ENCODE measurements at regions not wholly inside any gene's neighbourhood (a gene's known extent, or its start where the extent isn't known, plus 50 kb on each side); places are given as distances from the start of the nearest gene placed in this dataset.

- H3K4me1 ChIP-seq, result no peaks in the 10 kb centered on the region
- DNase-seq (no peak), ATAC-seq (ENCODE audit: low FRiP score in 2 of 2) (peak in 1 of 2 donors; percentile 9)
- WGBS, 2 donors, result 76 to 87% methylated on average over 7 to 10 of the region's 10 CpGs
- no peaks in the 10 kb centered on the region for H3K27me3 ChIP-seq
- H3K27ac ChIP-seq, result no peak overlapping the region
- no peaks in the 10 kb centered on the region for H3K36me3 ChIP-seq
- TF ChIP-seq POLR2A (IDR thresholded peaks at IDR 0.05), result no peak
- TF ChIP-seq POLR2AphosphoS5 (IDR thresholded peaks at IDR 0.05), result no peak
- no peaks in the 10 kb centered on the region for H3K9me3 ChIP-seq
- H3K4me3 ChIP-seq, result no peak overlapping the region
These were observed 330.5 kb upstream of the IRX4 start for GRCh38 chr5:2213121-2213730.

GRCh38 chr5:2212481-2212880 is 329.8 kb upstream of the IRX4 start:
- Histone ChIP-seq H3K9me3 (no peaks in the 10 kb centered on the region), H3K36me3 (no peaks in the 10 kb centered on the region), H3K27ac (no peak overlapping the region), H3K4me3 (no peak overlapping the region), H3K4me1 (no peaks in the 10 kb centered on the region), H3K27me3 (no peaks in the 10 kb centered on the region)
- DNase-seq (peak in 1 of 2 donors; percentile 41), ATAC-seq (ENCODE audit: low FRiP score in 2 of 2) (no peak)
- 66 to 88% methylated on average over 3 of the region's 3 CpGs for WGBS, 2 donors
- TF ChIP-seq, protein P1, sequence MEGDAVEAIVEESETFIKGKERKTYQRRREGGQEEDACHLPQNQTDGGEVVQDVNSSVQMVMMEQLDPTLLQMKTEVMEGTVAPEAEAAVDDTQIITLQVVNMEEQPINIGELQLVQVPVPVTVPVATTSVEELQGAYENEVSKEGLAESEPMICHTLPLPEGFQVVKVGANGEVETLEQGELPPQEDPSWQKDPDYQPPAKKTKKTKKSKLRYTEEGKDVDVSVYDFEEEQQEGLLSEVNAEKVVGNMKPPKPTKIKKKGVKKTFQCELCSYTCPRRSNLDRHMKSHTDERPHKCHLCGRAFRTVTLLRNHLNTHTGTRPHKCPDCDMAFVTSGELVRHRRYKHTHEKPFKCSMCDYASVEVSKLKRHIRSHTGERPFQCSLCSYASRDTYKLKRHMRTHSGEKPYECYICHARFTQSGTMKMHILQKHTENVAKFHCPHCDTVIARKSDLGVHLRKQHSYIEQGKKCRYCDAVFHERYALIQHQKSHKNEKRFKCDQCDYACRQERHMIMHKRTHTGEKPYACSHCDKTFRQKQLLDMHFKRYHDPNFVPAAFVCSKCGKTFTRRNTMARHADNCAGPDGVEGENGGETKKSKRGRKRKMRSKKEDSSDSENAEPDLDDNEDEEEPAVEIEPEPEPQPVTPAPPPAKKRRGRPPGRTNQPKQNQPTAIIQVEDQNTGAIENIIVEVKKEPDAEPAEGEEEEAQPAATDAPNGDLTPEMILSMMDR (IDR thresholded peaks at IDR 0.05), result no peak
- TF ChIP-seq POLR2AphosphoS5 (IDR thresholded peaks at IDR 0.05), result no peak
- TF ChIP-seq POLR2A (IDR thresholded peaks at IDR 0.05), result no peak
- no peak for TF ChIP-seq EP300 (IDR thresholded peaks at IDR 0.05)

DNA sequence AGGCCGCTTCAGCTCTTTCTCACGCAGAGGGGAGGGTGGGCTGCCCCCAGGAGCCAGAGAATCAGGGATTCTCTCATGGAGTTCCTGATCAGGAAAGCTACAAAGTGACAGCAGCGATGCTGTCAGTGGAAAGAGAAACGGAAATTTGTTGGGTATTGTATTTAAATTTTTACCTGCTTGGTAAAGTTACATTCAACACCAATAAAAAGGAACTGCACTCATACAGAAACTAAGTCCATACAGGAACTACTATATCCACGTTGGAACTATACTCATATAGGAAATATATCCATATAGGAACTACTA is 325.5 kb upstream of the IRX4 start:
- no peak for DNase-seq
- no peak overlapping the region for H3K4me3 ChIP-seq
- no peaks in the 10 kb centered on the region for H3K4me1 ChIP-seq
- H3K27ac ChIP-seq, result no peak overlapping the region
- ATAC-seq (ENCODE audit: low FRiP score in 2 of 2), result no peak
- WGBS, 2 donors, result 42 to 46% methylated on average over 5 of the region's 5 CpGs
- H3K9me3 ChIP-seq, result no peaks in the 10 kb centered on the region
- no peaks in the 10 kb centered on the region for H3K36me3 ChIP-seq
- no peaks in the 10 kb centered on the region for H3K27me3 ChIP-seq
- TF ChIP-seq POLR2A (IDR thresholded peaks at IDR 0.05), result no peak
- TF ChIP-seq EP300 (IDR thresholded peaks at IDR 0.05), result no peak
- TF ChIP-seq, protein P1 (IDR thresholded peaks at IDR 0.05), result no peak
- TF ChIP-seq POLR2AphosphoS5 (IDR thresholded peaks at IDR 0.05), result no peak

DNA sequence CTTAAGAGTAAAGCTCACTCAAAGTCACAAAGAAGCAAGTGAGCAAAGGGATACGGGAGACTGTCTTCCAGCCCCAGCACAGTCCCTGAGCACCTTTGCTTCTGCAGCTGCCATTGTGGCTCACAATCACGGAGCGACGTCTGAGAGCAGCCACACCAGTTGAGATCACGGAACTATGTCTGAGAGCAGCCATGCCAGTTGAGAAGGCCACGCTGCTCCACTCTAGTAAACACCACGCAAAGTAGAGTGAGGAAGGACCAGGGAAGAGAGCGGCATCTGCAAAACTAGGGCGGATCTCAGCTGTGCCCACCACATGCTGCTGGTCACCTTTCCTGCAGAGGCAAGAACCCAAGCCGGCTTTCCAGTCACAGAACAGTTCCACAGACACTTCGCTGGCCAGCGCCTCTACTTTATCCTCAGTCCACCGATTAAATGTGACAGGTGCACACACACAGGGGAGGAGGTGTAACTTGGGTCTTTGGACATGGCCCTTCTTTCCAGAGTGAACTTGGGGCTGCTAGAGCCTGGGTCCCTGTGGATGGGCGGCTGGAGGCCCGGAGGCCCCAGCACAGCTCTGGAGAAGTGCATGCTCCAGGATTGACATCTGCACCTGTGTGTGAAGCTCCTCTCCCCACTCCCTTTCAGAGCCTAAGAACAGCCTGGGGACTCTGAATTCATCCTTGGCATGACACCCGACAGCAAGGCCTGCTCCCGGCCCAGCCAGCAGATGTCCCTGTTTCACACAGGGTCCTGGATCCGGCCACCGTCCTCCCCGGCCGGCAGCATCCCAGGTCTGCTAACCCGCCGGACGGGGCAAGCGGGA is 324.9 kb upstream of the IRX4 start:
- H3K27ac ChIP-seq, result no peak overlapping the region
- DNase-seq, result peak; percentile 49 to 75
- H3K9me3 ChIP-seq, result no peaks in the 10 kb centered on the region
- ATAC-seq (ENCODE audit: low FRiP score in 2 of 2), result peak; percentile 44 to 49
- no peak overlapping the region for H3K4me3 ChIP-seq
- no peaks in the 10 kb centered on the region for H3K27me3 ChIP-seq
- 61 to 66% methylated on average over 19 to 25 of the region's 25 CpGs for WGBS, 2 donors
- H3K4me1 ChIP-seq, result no peaks in the 10 kb centered on the region
- TF ChIP-seq, protein P1 (IDR thresholded peaks at IDR 0.05), result peak in 3 of 6 experiments; percentile 16 to 24 (median 18)
- no peak for TF ChIP-seq POLR2AphosphoS5 (IDR thresholded peaks at IDR 0.05)
- H3K36me3 ChIP-seq, result no peaks in the 10 kb centered on the region

DNA sequence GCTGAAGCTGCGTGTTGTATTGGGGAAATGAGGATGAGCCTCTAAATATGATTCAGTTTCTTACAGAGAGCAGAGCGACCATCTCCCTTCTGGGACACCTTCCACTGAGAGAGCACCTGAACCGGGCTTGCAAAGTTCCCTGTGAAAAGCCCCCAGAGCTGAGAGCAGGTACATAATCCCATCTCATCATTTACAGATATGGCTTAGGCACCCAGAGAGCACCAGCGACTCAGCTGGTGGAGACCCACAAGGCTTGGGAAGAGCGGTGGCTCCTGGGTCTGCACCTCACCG is 324.3 kb upstream of the IRX4 start:
- Histone ChIP-seq H3K27ac (no peak overlapping the region), H3K4me3 (no peak overlapping the region), H3K9me3 (no peaks in the 10 kb centered on the region), H3K4me1 (no peaks in the 10 kb centered on the region), H3K27me3 (no peaks in the 10 kb centered on the region), H3K36me3 (no peaks in the 10 kb centered on the region)
- ATAC-seq (ENCODE audit: low FRiP score in 2 of 2) (no peak), DNase-seq (no peak)
- WGBS, 2 donors, result 90 to 91% methylated on average over 4 to 6 of the region's 6 CpGs
- no peak for TF ChIP-seq POLR2AphosphoS5 (IDR thresholded peaks at IDR 0.05)
- TF ChIP-seq POLR2A (IDR thresholded peaks at IDR 0.05), result no peak
- no peak for TF ChIP-seq EP300 (IDR thresholded peaks at IDR 0.05)
- TF ChIP-seq, protein P1 (IDR thresholded peaks at IDR 0.05), result no peak
